ENCODE measurements at regions not wholly inside any gene's neighbourhood (a gene's known extent, or its start where the extent isn't known, plus 50 kb on each side); places are given as distances from the start of the nearest gene placed in this dataset.

DNA sequence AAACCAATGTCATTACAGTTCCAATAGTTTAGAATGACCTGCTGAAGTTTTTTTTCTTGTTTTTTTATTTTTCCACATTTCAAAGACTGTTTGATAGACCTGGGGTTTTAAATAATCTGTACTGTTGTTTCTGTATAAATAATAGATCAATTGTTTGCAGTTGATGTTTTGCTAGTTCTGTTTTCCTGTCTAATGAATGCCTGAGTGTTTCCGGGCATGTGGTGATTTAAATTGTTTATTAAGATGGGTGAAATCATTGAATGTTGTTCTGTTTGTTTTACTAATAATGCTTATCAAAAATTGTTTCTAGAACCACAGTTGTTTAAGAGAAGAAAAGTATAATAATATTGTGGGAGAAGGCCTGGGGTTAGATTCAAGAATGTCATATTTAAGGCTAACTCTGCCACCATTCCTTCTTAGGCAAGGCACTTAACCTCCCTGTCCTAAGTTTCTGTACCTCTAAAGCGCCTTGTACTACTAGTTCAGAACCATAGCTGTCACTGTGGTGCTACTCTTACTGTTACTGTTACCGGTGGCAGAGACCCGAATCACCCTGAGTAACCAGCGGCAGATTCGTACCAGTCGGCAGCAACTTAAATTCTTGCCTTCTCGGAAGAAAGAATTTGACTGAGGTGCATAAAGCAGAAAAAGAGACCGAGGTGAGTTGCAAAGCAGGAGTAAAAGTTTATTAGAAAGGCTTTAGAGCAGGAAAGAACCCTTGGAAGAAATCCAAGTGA is 1014.1 kb downstream of the REEP3 start:
- no peak overlapping the region for H3K4me3 ChIP-seq (ENCODE audit: low read depth, low read length)
- no peak for TF ChIP-seq CTCF (conservative IDR thresholded peaks at IDR 0.05; ENCODE audit: low read depth, low read length)
- DNase-seq (ENCODE audit: low read depth), result no peak

DNA sequence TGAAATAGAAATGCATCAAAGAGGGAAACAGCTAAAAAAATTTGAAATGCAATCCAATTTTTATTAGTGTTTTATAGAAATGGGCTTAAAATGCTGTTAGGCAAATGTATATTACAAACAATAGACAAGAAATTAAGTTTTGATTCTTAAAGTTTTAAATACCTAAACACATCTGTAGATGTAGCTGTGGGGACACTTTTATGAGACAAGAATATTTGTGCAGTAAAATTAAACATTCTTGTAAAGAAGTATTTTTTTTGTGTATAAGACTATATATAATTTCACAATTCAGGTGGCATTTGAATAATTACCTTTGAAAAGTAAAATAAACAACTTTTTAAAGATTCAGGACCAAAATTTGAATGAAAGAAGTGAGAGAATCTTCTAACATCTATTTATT is 1015.9 kb downstream of the REEP3 start:
- H3K4me3 ChIP-seq (ENCODE audit: low read depth, low read length), result no peak overlapping the region
- no peak for TF ChIP-seq CTCF (conservative IDR thresholded peaks at IDR 0.05; ENCODE audit: low read depth, low read length)
- DNase-seq (ENCODE audit: low read depth), result no peak

GRCh38 chr10:64537928-64538327 is 1016.7 kb downstream of the REEP3 start:
- TF ChIP-seq CTCF (conservative IDR thresholded peaks at IDR 0.05; ENCODE audit: low read depth, low read length), result no peak
- no peak overlapping the region for H3K4me3 ChIP-seq (ENCODE audit: low read depth, low read length)
- no peak for DNase-seq (ENCODE audit: low read depth)

GRCh38 chr10:64546073-64546472 is 1024.9 kb downstream of the REEP3 start:
- no peak for DNase-seq (ENCODE audit: low read depth)
- H3K4me3 ChIP-seq (ENCODE audit: low read depth, low read length), result no peak overlapping the region
- no peak for TF ChIP-seq CTCF (conservative IDR thresholded peaks at IDR 0.05; ENCODE audit: low read depth, low read length)

- no peak overlapping the region for H3K4me3 ChIP-seq (ENCODE audit: low read depth, low read length)
- no peak for DNase-seq (ENCODE audit: low read depth)
- TF ChIP-seq CTCF (conservative IDR thresholded peaks at IDR 0.05; ENCODE audit: low read depth, low read length), result peak; percentile 26
These were observed 1026.0 kb downstream of the REEP3 start for GRCh38 chr10:64547168-64547567.

DNA sequence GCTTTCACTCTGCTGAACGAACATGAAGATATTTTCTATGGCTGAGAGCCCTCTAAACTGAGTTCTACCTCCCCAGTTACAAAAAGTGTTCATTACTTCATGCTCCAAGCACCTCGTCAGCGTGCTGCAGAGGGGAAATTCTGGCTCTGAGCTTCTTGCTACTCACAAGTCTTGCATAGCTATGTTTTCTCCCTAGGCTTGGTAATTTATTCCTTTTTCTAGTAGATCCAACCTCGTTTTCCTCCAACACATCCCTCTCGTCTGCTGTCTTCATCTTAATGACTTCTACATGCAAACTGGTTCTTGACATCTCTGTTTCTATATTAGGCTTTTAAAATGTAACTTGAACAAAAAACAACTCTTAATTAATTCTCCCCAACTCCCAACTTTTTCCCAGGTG is 1034.5 kb downstream of the REEP3 start:
- no peak for TF ChIP-seq CTCF (conservative IDR thresholded peaks at IDR 0.05; ENCODE audit: low read depth, low read length)
- no peak for DNase-seq (ENCODE audit: low read depth)

More for the DNA sequence above, 1034.5 kb downstream of the REEP3 start:
- H3K4me3 ChIP-seq (ENCODE audit: low read depth, low read length), result no peak overlapping the region

Measured in epithelial cell of proximal tubule (primary cell).